ENCODE measurements at regions not wholly inside any gene's neighbourhood (a gene's known extent, or its start where the extent isn't known, plus 50 kb on each side); places are given as distances from the start of the nearest gene placed in this dataset.

- TF ChIP-seq CTCF (IDR thresholded peaks at IDR 0.05; ENCODE audit: low read depth, low read length) = no peak
- no peaks in the 10 kb centered on the region for H3K27me3 ChIP-seq (ENCODE audit: insufficient read depth, low read depth, severe bottlenecking)
- no peaks in the 10 kb centered on the region for H3K36me3 ChIP-seq
- no peaks in the 10 kb centered on the region for H3K9me3 ChIP-seq (ENCODE audit: severe bottlenecking)
- H3K27ac ChIP-seq = no peak overlapping the region
- DNase-seq = no peak
- H3K4me3 ChIP-seq (ENCODE audit: low read depth, low read length) = no peak overlapping the region
Observed at GRCh38 chr10:113356794-113357680, 195.8 kb upstream of the HABP2 start.

GRCh38 chr10:113357681-113358300, 195.1 kb upstream of the HABP2 start:
- Histone ChIP-seq H3K4me3 (ENCODE audit: low read depth, low read length) (no peak overlapping the region), H3K27me3 (ENCODE audit: insufficient read depth, low read depth, severe bottlenecking) (no peaks in the 10 kb centered on the region), H3K9me3 (ENCODE audit: severe bottlenecking) (no peaks in the 10 kb centered on the region), H3K27ac (no peak overlapping the region), H3K36me3 (no peaks in the 10 kb centered on the region)
- DNase-seq = no peak
- TF ChIP-seq CTCF (IDR thresholded peaks at IDR 0.05; ENCODE audit: low read depth, low read length) = no peak

- no peaks in the 10 kb centered on the region for H3K9me3 ChIP-seq (ENCODE audit: severe bottlenecking)
- H3K36me3 ChIP-seq = no peaks in the 10 kb centered on the region
- no peak for TF ChIP-seq CTCF (IDR thresholded peaks at IDR 0.05; ENCODE audit: low read depth, low read length)
- H3K27me3 ChIP-seq (ENCODE audit: insufficient read depth, low read depth, severe bottlenecking) = no peaks in the 10 kb centered on the region
- no peak for DNase-seq
- H3K27ac ChIP-seq = no peak overlapping the region
- H3K4me3 ChIP-seq (ENCODE audit: low read depth, low read length) = no peak overlapping the region
Observed at GRCh38 chr10:113359655-113360054, 193.2 kb upstream of the HABP2 start.

- Histone ChIP-seq H3K36me3 (no peaks in the 10 kb centered on the region), H3K27me3 (ENCODE audit: insufficient read depth, low read depth, severe bottlenecking) (no peaks in the 10 kb centered on the region), H3K9me3 (ENCODE audit: severe bottlenecking) (no peaks in the 10 kb centered on the region), H3K4me3 (ENCODE audit: low read depth, low read length) (no peak overlapping the region), H3K27ac (no peak overlapping the region)
- peak; percentile 35 for DNase-seq
- peak; percentile 10; the same call in 1 of the 2 replicates for TF ChIP-seq CTCF (IDR thresholded peaks at IDR 0.05; ENCODE audit: low read depth, low read length)
Observed at GRCh38 chr10:113360870-113361269, 192.0 kb upstream of the HABP2 start.

GRCh38 chr10:113362645-113363091, 190.2 kb upstream of the HABP2 start:
- DNase-seq = no peak
- H3K9me3 ChIP-seq (ENCODE audit: severe bottlenecking) = no peaks in the 10 kb centered on the region
- no peaks in the 10 kb centered on the region for H3K36me3 ChIP-seq
- H3K27ac ChIP-seq = no peak overlapping the region
- no peak overlapping the region for H3K4me3 ChIP-seq (ENCODE audit: low read depth, low read length)
- no peak for TF ChIP-seq CTCF (IDR thresholded peaks at IDR 0.05; ENCODE audit: low read depth, low read length)
- H3K27me3 ChIP-seq (ENCODE audit: insufficient read depth, low read depth, severe bottlenecking) = no peaks in the 10 kb centered on the region

Data from WERI-Rb-1 (cell line).